GM12865 (cell line): ENCODE measurements at regions not wholly inside any gene's neighbourhood (a gene's known extent, or its start where the extent isn't known, plus 50 kb on each side); places are given as distances from the start of the nearest gene placed in this dataset.

Experiments
- DNase-seq: peaks from one replicate; pipeline ENCODE4 v3.0.0; 2010; ENCODE audit warnings: low read depth
- H3K4me3 ChIP-seq: 2 replicates; pipeline ENCODE4 v1.5.1; 2011; ENCODE audit warnings: mild to moderate bottlenecking, low read depth, low read length, control low read depth
- TF ChIP-seq, protein P1 (sequence below): IDR thresholded peaks from 2 replicates; pipeline ENCODE4 v1.5.1; 2011; ENCODE audit warnings: low read length, control low read depth, low read depth, inconsistent platforms; ENCODE audit not compliant: insufficient read depth; ENCODE audit errors: missing control alignments

DNA sequence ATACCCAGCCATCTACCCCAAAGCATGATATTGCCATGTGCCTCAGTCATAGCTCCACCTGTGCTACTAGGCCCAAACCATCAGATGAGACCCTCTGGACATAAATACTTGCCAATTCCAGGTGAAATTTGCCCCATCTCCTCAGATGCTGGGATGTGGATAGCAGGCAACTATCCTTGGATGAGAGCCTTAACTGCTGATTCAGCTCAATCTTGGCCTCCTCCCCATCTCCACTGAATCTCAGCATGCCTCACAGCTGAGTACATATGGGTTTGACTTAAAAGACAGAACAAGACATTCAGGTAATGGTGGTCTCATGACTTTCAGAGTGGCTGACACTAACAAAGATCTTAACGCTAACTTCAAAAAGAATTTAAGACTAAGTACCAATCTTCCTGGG lies 50.8 kb upstream of the KLHL13 start:
- TF ChIP-seq, protein P1, sequence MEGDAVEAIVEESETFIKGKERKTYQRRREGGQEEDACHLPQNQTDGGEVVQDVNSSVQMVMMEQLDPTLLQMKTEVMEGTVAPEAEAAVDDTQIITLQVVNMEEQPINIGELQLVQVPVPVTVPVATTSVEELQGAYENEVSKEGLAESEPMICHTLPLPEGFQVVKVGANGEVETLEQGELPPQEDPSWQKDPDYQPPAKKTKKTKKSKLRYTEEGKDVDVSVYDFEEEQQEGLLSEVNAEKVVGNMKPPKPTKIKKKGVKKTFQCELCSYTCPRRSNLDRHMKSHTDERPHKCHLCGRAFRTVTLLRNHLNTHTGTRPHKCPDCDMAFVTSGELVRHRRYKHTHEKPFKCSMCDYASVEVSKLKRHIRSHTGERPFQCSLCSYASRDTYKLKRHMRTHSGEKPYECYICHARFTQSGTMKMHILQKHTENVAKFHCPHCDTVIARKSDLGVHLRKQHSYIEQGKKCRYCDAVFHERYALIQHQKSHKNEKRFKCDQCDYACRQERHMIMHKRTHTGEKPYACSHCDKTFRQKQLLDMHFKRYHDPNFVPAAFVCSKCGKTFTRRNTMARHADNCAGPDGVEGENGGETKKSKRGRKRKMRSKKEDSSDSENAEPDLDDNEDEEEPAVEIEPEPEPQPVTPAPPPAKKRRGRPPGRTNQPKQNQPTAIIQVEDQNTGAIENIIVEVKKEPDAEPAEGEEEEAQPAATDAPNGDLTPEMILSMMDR, result no peak
- no peak overlapping the region for H3K4me3 ChIP-seq
- no peak for DNase-seq

DNA sequence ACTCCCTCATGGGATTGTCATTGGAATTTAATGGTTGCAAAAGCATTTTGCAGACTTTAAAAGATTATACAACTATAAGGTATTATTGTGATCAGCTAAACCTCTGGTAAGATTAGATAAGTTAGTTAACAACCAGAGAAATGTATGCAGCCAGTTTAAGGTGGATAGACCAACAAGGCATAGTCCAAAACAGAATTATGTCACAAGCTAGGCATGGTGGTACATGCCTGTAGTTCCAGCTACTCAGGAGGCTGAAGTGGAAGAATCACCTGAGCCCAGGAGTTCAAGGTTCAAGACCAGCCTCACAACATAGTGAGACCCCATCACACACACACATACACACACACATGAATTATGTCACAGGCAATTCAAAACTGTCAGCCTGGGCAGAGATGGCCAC lies 54.7 kb upstream of the KLHL13 start:
- TF ChIP-seq, protein P1, result no peak
- no peak for DNase-seq
- H3K4me3 ChIP-seq, result no peak overlapping the region

- no peak for DNase-seq
- TF ChIP-seq, protein P1, result no peak
- no peak overlapping the region for H3K4me3 ChIP-seq
Observed at GRCh38 chrX:118174516-118175098, 58.0 kb upstream of the KLHL13 start.

- TF ChIP-seq, protein P1, result no peak
- no peak for DNase-seq
- H3K4me3 ChIP-seq, result no peak overlapping the region
Observed at GRCh38 chrX:118177708-118178107, 61.1 kb upstream of the KLHL13 start.

- no peak overlapping the region for H3K4me3 ChIP-seq
- TF ChIP-seq, protein P1, result no peak
- DNase-seq, result no peak
Observed at GRCh38 chrX:118178450-118178849, 61.8 kb upstream of the KLHL13 start.

- DNase-seq, result no peak
- no peak overlapping the region for H3K4me3 ChIP-seq
- TF ChIP-seq, protein P1, result no peak
Observed at GRCh38 chrX:118179161-118179560, 62.6 kb upstream of the KLHL13 start.

- no peak overlapping the region for H3K4me3 ChIP-seq
- DNase-seq, result no peak
- TF ChIP-seq, protein P1, result no peak
Observed at GRCh38 chrX:118179718-118180117, 63.1 kb upstream of the KLHL13 start.
